DOHH2 (cell line): ENCODE measurements at regions not wholly inside any gene's neighbourhood (a gene's known extent, or its start where the extent isn't known, plus 50 kb on each side); places are given as distances from the start of the nearest gene placed in this dataset.

Experiments used
- CTCF ChIP-seq: fragments of 200-600 bp; sonication (generic); IDR thresholded peaks from one replicate; pipeline ENCODE4 v1.5.1; 2014; ENCODE audit warnings: antibody characterized with exemption, mild to moderate bottlenecking, low read depth, low read length; ENCODE audit not compliant: poor library complexity, severe bottlenecking
- EZH2phosphoT487 ChIP-seq: fragments of 200-600 bp; sonication (generic); IDR thresholded peaks from 2 replicates; pipeline ENCODE4 v1.6.1; 2017; ENCODE audit warnings: borderline replicate concordance, mild to moderate bottlenecking, antibody characterized with exemption, low read length, moderate library complexity, mixed read lengths

GRCh38 chr21:15522148-15522547, 207.6 kb upstream of the USP25 start:
- no peak for TF ChIP-seq CTCF
- no peak for TF ChIP-seq EZH2phosphoT487
